Psoas muscle (tissue), 7 donors: ENCODE measurements at regions not wholly inside any gene's neighbourhood (a gene's known extent, or its start where the extent isn't known, plus 50 kb on each side); places are given as distances from the start of the nearest gene placed in this dataset.

ENCODE experiments used
- ATAC-seq, 4 donors: fragments of 200-7000 bp; cut with Tn5 transposase; one replicate each; pipeline ENCODE4 v1.9.1; 2020; ENCODE audit warnings: moderate library complexity in 3 of 4, mild to moderate bottlenecking in 2 of 4
- DNase-seq, 2 donors: peaks; one replicate each; pipeline ENCODE4 v3.0.0-alpha.2; 2020
- H3K27ac ChIP-seq: fragments of 200-600 bp; one replicate; pipeline ENCODE4 v1.8.0; 2022
- H3K27me3 ChIP-seq, 3 donors: fragments of 200-600 bp in 1 of 3; one replicate each; pipeline versions ENCODE4 v1.6.1 to v1.8.0; 2013 to 2022; ENCODE audit warnings: low read length in 2 of 3, mild to moderate bottlenecking in 2 of 3, moderate library complexity in 1 of 3; ENCODE audit not compliant: insufficient read depth in 3 of 3
- H3K36me3 ChIP-seq, 2 donors: fragments of 200-600 bp in 1 of 2; one replicate each; pipeline versions ENCODE4 v1.6.1 to v1.8.0; 2013 to 2022; ENCODE audit warnings: low read depth in 1 of 2, mild to moderate bottlenecking in 1 of 2, moderate library complexity in 1 of 2; ENCODE audit not compliant: insufficient read depth in 1 of 2
- H3K4me1 ChIP-seq: fragments of 200-600 bp; one replicate; pipeline ENCODE4 v1.8.0; 2022
- H3K4me3 ChIP-seq: fragments of 200-600 bp; one replicate; pipeline ENCODE4 v1.8.0; 2022; ENCODE audit warnings: mild to moderate bottlenecking
- H3K9me3 ChIP-seq: fragments of 200-600 bp; one replicate; pipeline ENCODE4 v1.8.0; 2022
- WGBS, 3 donors: extraction: QIAGEN DNeasy Blood & Tissue Kit; methylation state at CpG; one replicate each; pipeline versions ENCODE4 v1.1.6 to v1.1.7; 2013; 5-methylcytosine and 5-hydroxymethylcytosine counted together
- intact Hi-C, 2 donors: fragments of 100-400 bp; cut with DNase I; formaldehyde crosslinking; loops; one replicate each; pipeline versions ENCODE4 v1.11.0 to v1.14.2; 2022
- TF ChIP-seq, protein P1 (sequence below): fragments of 200-600 bp; IDR thresholded peaks from one replicate; pipeline ENCODE4 v1.8.0; 2022; ENCODE audit warnings: antibody characterized with exemption
- donor health status: healthy with polysubstance abuse.
- donor health status: DM: no; HTN: no; CAD: no; lungs with moderate emphysema.
- donor health status: Bipolar disorder and iron deficiency.
- donor health status: healthy.
- donor health status: DM: yes; HTN: yes; CAD: no.
- donor health status: DM: no; HTN: no; CAD: no.
- donor health status: DM: yes; HTN: yes; CAD: no.

DNA sequence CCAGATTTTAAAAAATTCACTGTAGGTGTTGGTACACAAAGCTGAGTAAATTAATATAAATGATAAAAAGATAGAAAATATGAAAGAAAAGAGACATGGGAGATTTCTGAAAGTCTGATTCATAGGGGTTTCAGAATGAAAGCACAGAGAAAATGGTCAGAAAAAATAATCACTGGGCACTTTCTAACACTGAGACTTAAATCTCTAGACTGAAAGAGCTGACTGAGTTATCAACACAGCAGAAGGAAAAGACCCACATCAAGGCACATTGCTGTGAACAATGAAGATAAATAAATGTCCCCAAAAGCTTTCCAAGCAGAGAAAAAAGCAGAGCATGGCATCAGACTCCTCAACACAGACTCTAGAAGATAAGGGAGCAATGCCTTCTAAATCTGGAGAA, 277.2 kb downstream of the BCL2 start:
- Histone ChIP-seq H3K9me3 (no peaks in the 10 kb centered on the region), H3K27me3 (no peaks in the 10 kb centered on the region), H3K27ac (no peak overlapping the region), H3K4me3 (no peak overlapping the region), H3K36me3 (no peaks in the 10 kb centered on the region), H3K4me1 (no peaks in the 10 kb centered on the region)
- intact Hi-C loops: loop anchor here in 1 of 2 donors (5.0 kb wide), 1 partner anchor 65 kb away; no protein-coding TSS in a partner anchor
- ATAC-seq: no peak
- TF ChIP-seq, protein P1, sequence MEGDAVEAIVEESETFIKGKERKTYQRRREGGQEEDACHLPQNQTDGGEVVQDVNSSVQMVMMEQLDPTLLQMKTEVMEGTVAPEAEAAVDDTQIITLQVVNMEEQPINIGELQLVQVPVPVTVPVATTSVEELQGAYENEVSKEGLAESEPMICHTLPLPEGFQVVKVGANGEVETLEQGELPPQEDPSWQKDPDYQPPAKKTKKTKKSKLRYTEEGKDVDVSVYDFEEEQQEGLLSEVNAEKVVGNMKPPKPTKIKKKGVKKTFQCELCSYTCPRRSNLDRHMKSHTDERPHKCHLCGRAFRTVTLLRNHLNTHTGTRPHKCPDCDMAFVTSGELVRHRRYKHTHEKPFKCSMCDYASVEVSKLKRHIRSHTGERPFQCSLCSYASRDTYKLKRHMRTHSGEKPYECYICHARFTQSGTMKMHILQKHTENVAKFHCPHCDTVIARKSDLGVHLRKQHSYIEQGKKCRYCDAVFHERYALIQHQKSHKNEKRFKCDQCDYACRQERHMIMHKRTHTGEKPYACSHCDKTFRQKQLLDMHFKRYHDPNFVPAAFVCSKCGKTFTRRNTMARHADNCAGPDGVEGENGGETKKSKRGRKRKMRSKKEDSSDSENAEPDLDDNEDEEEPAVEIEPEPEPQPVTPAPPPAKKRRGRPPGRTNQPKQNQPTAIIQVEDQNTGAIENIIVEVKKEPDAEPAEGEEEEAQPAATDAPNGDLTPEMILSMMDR: no peak
- no peak for DNase-seq

DNA sequence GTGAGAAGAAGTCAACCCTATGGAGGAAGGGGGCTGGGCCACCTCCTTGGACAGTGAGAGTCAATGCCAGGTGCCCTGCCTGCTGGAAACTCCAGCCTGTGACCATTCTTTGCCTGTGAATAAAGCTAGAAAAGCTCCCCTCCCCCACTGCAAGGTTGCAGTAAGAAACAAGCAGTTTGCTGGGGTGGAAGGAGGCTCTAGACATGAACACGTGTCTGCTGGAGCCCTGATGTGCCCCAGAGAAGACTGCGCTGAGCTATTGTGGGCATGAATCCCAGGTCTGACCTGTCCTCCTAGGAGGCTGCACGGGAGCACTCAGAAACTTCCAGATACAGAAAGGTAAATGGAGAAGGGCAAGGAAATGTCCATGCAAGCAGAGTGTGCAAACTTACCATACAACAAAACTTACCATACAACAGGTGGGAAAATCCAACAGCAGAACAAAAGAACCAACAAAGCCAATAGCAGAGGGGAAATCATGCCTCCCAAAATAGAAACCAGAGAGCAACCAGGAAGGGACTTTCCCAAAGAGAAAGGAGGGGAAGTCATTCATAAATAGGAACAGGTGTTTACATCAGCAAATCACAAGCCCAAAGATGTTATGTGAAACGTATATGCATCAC, 278.7 kb downstream of the BCL2 start:
- Histone ChIP-seq H3K4me3 (no peak overlapping the region), H3K4me1 (no peaks in the 10 kb centered on the region), H3K27ac (no peak overlapping the region), H3K36me3 (no peaks in the 10 kb centered on the region), H3K9me3 (no peaks in the 10 kb centered on the region), H3K27me3 (no peaks in the 10 kb centered on the region)
- 44 to 59% (median 55%) methylated on average over 4 of the region's 4 CpGs for WGBS, 3 donors
- ATAC-seq (no peak), DNase-seq (no peak)
- TF ChIP-seq, protein P1: no peak
- intact Hi-C loops: loop anchor here in 1 of 2 donors (5.0 kb wide), 1 partner anchor 66 kb away; no protein-coding TSS in a partner anchor

DNA sequence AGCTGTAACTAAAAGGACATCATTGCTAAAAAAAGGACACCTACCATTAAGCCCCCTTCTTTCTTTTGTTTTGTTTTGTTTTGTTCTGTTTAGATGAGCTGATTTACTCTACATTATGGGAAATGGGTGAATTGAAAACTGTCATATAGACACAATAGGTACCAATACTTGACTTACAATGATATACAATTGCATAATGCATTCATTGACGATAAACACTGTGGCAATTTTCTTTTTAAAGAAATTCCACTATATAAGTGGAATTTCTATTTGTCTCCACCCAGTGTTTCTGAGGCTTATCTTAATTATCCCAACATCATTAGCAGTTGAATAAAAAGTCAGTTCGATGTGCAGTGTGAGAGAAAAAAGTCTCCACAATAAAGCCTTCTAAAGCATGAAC, 282.1 kb downstream of the BCL2 start:
- no peak overlapping the region for H3K27ac ChIP-seq
- TF ChIP-seq, protein P1: no peak
- intact Hi-C loops: no loop called here
- no peaks in the 10 kb centered on the region for H3K4me1 ChIP-seq
- no peak for ATAC-seq
- no peak overlapping the region for H3K4me3 ChIP-seq
- no peaks in the 10 kb centered on the region for H3K9me3 ChIP-seq
- DNase-seq: no peak
- no peaks in the 10 kb centered on the region for H3K36me3 ChIP-seq
- WGBS, 3 donors: 91 to 92% (median 91%) methylated on average over 2 of the region's 2 CpGs
- H3K27me3 ChIP-seq: no peaks in the 10 kb centered on the region

DNA sequence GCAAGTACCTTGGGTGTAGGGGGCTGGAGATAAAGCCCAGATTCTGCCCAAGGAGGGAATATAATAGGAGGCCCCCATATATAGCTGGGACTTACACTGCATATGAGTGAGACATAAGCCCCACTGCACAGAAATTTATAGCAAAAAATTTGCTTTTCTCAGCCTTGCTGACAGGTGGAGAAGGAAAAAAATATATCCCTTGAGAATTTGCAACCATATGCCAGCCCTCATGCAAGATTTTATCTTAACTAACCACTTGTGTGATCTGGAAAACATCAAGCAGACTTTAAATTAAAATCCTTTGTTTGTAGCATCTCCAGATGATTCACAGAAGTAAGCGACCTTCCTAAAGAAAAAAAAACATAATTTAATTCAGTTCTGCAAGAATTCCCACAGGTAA, 288.2 kb downstream of the BCL2 start:
- Histone ChIP-seq H3K4me3 (no peak overlapping the region), H3K27me3 (no peaks in the 10 kb centered on the region), H3K27ac (no peak overlapping the region), H3K36me3 (no peaks in the 10 kb centered on the region), H3K4me1 (no peaks in the 10 kb centered on the region), H3K9me3 (no peaks in the 10 kb centered on the region)
- intact Hi-C loops: no loop called here
- WGBS, 3 donors: 60 to 74% (median 65%) methylated on average over 1 of the region's 1 CpG
- no peak for DNase-seq
- TF ChIP-seq, protein P1: no peak
- ATAC-seq: no peak
